ENCODE measurements at regions not wholly inside any gene's neighbourhood (a gene's known extent, or its start where the extent isn't known, plus 50 kb on each side); places are given as distances from the start of the nearest gene placed in this dataset.

DNA sequence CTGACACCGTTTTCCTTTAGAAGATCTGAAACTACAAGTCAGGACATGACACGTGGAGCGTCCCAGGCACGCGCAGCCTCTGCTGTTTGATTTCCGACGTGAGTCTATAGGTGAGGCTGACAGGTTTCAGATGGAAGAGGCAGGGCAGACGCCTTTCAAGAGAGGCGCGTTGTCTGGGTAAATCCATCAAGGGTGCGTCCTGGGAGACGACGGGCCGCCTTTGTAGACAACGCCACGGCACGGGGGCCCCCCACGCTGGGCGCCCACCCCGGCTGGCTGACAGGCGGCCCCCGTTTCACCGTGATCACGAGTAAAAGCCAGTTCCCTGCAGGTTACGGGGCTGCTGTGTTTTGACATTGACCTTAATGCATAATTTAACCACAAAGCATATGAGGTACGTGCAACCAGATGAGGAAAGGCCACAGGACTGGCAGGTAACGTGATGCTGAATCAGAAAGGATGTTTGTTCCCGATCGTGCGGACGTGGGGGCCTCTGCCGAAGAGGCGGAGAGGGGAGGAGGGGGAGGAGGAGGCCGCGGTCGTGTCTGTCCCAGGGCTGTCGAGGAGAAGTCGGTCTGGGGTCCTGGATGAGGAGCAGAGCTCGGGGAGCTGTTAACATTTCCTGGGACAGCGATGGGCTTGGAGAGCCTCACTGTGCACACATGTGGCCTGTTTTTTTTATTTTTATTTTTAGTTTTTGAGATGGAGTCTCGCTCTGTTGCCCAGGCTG, 51.1 kb upstream of the PPP2R3B start:
- DNase-seq: peak; percentile 45
- Histone ChIP-seq H3K9me3 (ENCODE audit: control insufficient read depth, low read length) (no peaks in the 10 kb centered on the region), H3K4me3 (ENCODE audit: low read length) (no peak overlapping the region), H3K27ac (ENCODE audit: low read depth, low read length) (no peak overlapping the region), H3K4me1 (ENCODE audit: control insufficient read depth, insufficient read depth, low read length) (no peaks in the 10 kb centered on the region), H3K9ac (ENCODE audit: extremely low read depth, low read length, poor library complexity, severe bottlenecking) (no peak overlapping the region), H3K27me3 (ENCODE audit: control insufficient read depth, insufficient read depth, low read length, poor library complexity, severe bottlenecking) (no peaks in the 10 kb centered on the region), H3K36me3 (ENCODE audit: control insufficient read depth, insufficient read depth, low read length) (no peaks in the 10 kb centered on the region)
- 85 to 88% methylated on average over 29 to 41 of the region's 41 CpGs for WGBS, 2 experiments (ENCODE audit: insufficient coverage in 1 of 2, insufficient read length in 1 of 2)
- Mint-ChIP-seq H3K27ac (no peak overlapping the region), H3K9me3 (peaks cover 11% of the 10 kb centered on the region), H3K4me1 (peaks cover 1% of the 10 kb centered on the region), H3K27me3 (ENCODE audit: insufficient read depth) (peaks cover 30% of the 10 kb centered on the region), H3K4me3 (no peak overlapping the region), H3K36me3 (ENCODE audit: low read depth) (no peaks in the 10 kb centered on the region)
- TF ChIP-seq, protein P1, sequence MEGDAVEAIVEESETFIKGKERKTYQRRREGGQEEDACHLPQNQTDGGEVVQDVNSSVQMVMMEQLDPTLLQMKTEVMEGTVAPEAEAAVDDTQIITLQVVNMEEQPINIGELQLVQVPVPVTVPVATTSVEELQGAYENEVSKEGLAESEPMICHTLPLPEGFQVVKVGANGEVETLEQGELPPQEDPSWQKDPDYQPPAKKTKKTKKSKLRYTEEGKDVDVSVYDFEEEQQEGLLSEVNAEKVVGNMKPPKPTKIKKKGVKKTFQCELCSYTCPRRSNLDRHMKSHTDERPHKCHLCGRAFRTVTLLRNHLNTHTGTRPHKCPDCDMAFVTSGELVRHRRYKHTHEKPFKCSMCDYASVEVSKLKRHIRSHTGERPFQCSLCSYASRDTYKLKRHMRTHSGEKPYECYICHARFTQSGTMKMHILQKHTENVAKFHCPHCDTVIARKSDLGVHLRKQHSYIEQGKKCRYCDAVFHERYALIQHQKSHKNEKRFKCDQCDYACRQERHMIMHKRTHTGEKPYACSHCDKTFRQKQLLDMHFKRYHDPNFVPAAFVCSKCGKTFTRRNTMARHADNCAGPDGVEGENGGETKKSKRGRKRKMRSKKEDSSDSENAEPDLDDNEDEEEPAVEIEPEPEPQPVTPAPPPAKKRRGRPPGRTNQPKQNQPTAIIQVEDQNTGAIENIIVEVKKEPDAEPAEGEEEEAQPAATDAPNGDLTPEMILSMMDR (conservative IDR thresholded peaks at IDR 0.05): no peak

GRCh38 chrX:439241-439640, 52.5 kb upstream of the PPP2R3B start:
- Mint-ChIP-seq H3K9me3 (peaks cover 11% of the 10 kb centered on the region), H3K4me1 (peaks cover 1% of the 10 kb centered on the region), H3K4me3 (no peak overlapping the region), H3K36me3 (ENCODE audit: low read depth) (no peaks in the 10 kb centered on the region), H3K27me3 (ENCODE audit: insufficient read depth) (peaks cover 45% of the 10 kb centered on the region), H3K27ac (no peak overlapping the region)
- Histone ChIP-seq H3K4me3 (ENCODE audit: low read length) (no peak overlapping the region), H3K27ac (ENCODE audit: low read depth, low read length) (no peak overlapping the region), H3K4me1 (ENCODE audit: control insufficient read depth, insufficient read depth, low read length) (no peaks in the 10 kb centered on the region), H3K9me3 (ENCODE audit: control insufficient read depth, low read length) (no peaks in the 10 kb centered on the region), H3K9ac (ENCODE audit: extremely low read depth, low read length, poor library complexity, severe bottlenecking) (no peak overlapping the region), H3K27me3 (ENCODE audit: control insufficient read depth, insufficient read depth, low read length, poor library complexity, severe bottlenecking) (no peaks in the 10 kb centered on the region), H3K36me3 (ENCODE audit: control insufficient read depth, insufficient read depth, low read length) (no peaks in the 10 kb centered on the region)
- DNase-seq: no peak
- 88 to 100% methylated on average over 3 to 7 of the region's 7 CpGs for WGBS, 2 experiments (ENCODE audit: insufficient coverage in 1 of 2, insufficient read length in 1 of 2)
- TF ChIP-seq, protein P1 (conservative IDR thresholded peaks at IDR 0.05): no peak

- DNase-seq: no peak
- Histone ChIP-seq H3K9ac (ENCODE audit: extremely low read depth, low read length, poor library complexity, severe bottlenecking) (no peak overlapping the region), H3K4me3 (ENCODE audit: low read length) (no peak overlapping the region), H3K27me3 (ENCODE audit: control insufficient read depth, insufficient read depth, low read length, poor library complexity, severe bottlenecking) (no peaks in the 10 kb centered on the region), H3K27ac (ENCODE audit: low read depth, low read length) (no peak overlapping the region), H3K4me1 (ENCODE audit: control insufficient read depth, insufficient read depth, low read length) (no peaks in the 10 kb centered on the region), H3K9me3 (ENCODE audit: control insufficient read depth, low read length) (no peaks in the 10 kb centered on the region), H3K36me3 (ENCODE audit: control insufficient read depth, insufficient read depth, low read length) (no peaks in the 10 kb centered on the region)
- Mint-ChIP-seq H3K4me3 (no peak overlapping the region), H3K27ac (no peak overlapping the region), H3K27me3 (ENCODE audit: insufficient read depth) (peaks cover 49% of the 10 kb centered on the region), H3K36me3 (ENCODE audit: low read depth) (no peaks in the 10 kb centered on the region), H3K4me1 (peaks cover 1% of the 10 kb centered on the region), H3K9me3 (peaks cover 11% of the 10 kb centered on the region)
- WGBS, 2 experiments (ENCODE audit: insufficient coverage in 1 of 2, insufficient read length in 1 of 2): 89 to 95% methylated on average over 7 to 9 of the region's 9 CpGs
- TF ChIP-seq, protein P1 (conservative IDR thresholded peaks at IDR 0.05): no peak
These were observed 53.0 kb upstream of the PPP2R3B start for GRCh38 chrX:439719-440118.

Data from endodermal cell (in vitro differentiated cells).